Uterus (tissue), 3 donors: ENCODE measurements at regions not wholly inside any gene's neighbourhood (a gene's known extent, or its start where the extent isn't known, plus 50 kb on each side); places are given as distances from the start of the nearest gene placed in this dataset.

ENCODE experiments used
- DNase-seq, 2 donors: peaks; one replicate each; pipeline ENCODE4 v3.0.0-alpha.2; 2019 to 2020
- H3K27ac ChIP-seq, 2 donors: fragments of 200-600 bp; sonication (generic); 1 replicate in 1 of 2; 2 replicates in 1 of 2; pipeline ENCODE4 v1.5.1; 2016 to 2018
- H3K27me3 ChIP-seq, 2 donors: fragments of 200-600 bp; sonication (generic); one replicate each; pipeline ENCODE4 v1.5.1; 2018 to 2019; ENCODE audit warnings: control low read depth in 1 of 2
- H3K36me3 ChIP-seq, 2 donors: fragments of 200-600 bp; sonication (generic); one replicate each; pipeline ENCODE4 v1.5.1; 2019; ENCODE audit warnings: control low read depth in 1 of 2
- H3K4me1 ChIP-seq, 2 donors: fragments of 200-600 bp; sonication (generic); one replicate each; pipeline ENCODE4 v1.5.1; 2018 to 2019; ENCODE audit warnings: control low read depth in 1 of 2
- H3K4me3 ChIP-seq, 2 donors: fragments of 200-600 bp; sonication (generic); 1 replicate in 1 of 2; 2 replicates in 1 of 2; pipeline ENCODE4 v1.5.1; 2018 to 2019; ENCODE audit warnings: mild to moderate bottlenecking in 1 of 2
- H3K9me3 ChIP-seq, 2 donors: fragments of 200-600 bp; sonication (generic); one replicate each; pipeline ENCODE4 v1.5.1; 2019; ENCODE audit warnings: control low read depth in 1 of 2
- CTCF ChIP-seq, 4 experiments: fragments of 200-600 bp in 2 of 4; fragments of 450-650 bp in 2 of 4; sonication (generic) in 2 of 4; IDR thresholded peaks; one replicate each; pipeline ENCODE4 v1.5.1; 2016 to 2019; ENCODE audit warnings: antibody characterized with exemption in 4 of 4, mild to moderate bottlenecking in 2 of 4, moderate library complexity in 1 of 4
- POLR2A ChIP-seq, 2 donors: fragments of 450-650 bp; IDR thresholded peaks; one replicate each; pipeline ENCODE4 v1.6.1; 2016; ENCODE audit warnings: antibody characterized with exemption in 2 of 2, mild to moderate bottlenecking in 1 of 2, moderate library complexity in 1 of 2
- intact Hi-C: fragments of 100-400 bp; cut with DNase I; formaldehyde crosslinking; loops from one replicate; pipeline ENCODE4 v1.15.1; 2023; ENCODE audit warnings: low total_unique reads
- donor health status: DM: yes; HTN: yes; CAD: no.

DNA sequence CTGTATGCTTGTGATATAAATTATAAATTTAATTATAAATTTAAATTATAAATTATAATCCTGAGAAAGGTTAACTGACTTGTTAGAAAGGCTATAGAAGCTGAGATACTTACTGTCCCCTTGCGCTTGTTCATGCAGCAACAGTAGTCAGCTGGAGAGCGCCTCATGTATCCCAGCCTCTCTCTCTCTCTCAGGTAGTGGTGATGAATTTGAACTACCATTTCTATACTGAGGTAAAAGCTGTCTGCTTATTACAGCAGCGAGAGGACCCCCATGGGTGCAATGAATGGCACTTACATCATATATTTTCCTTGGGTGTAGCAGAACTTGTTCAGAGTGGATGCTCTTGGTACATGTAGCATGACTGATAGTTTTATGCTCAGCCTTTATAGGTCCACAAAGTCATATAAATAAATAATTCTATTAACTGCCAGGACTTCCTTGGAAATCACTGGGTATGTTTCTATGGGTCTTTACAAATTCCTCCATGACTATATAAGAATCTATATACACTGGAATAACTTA lies 1308.7 kb downstream of the REEP3 start:
- TF ChIP-seq POLR2A (IDR thresholded peaks at IDR 0.05) (no peak), CTCF (IDR thresholded peaks at IDR 0.05) (no peak)
- Histone ChIP-seq H3K36me3 (no peaks in the 10 kb centered on the region), H3K27ac (no peak overlapping the region), H3K9me3 (no peaks in the 10 kb centered on the region), H3K4me3 (no peak overlapping the region), H3K4me1 (no peaks in the 10 kb centered on the region), H3K27me3 (peaks cover 0 to under 1% of the 10 kb centered on the region in 2 donors)
- intact Hi-C loops, result no loop called here
- DNase-seq, result no peak

GRCh38 chr10:64830869-64831268 lies 1309.7 kb downstream of the REEP3 start:
- DNase-seq, result no peak
- intact Hi-C loops, result no loop called here
- TF ChIP-seq CTCF (IDR thresholded peaks at IDR 0.05) (no peak), POLR2A (IDR thresholded peaks at IDR 0.05) (no peak)
- Histone ChIP-seq H3K36me3 (no peaks in the 10 kb centered on the region), H3K4me1 (no peaks in the 10 kb centered on the region), H3K4me3 (no peak overlapping the region), H3K27ac (no peak overlapping the region), H3K27me3 (no peaks in the 10 kb centered on the region), H3K9me3 (no peaks in the 10 kb centered on the region)

- Histone ChIP-seq H3K27ac (no peak overlapping the region), H3K36me3 (no peaks in the 10 kb centered on the region), H3K4me3 (no peak overlapping the region), H3K4me1 (no peaks in the 10 kb centered on the region), H3K9me3 (no peaks in the 10 kb centered on the region), H3K27me3 (no peaks in the 10 kb centered on the region)
- no peak for DNase-seq
- intact Hi-C loops, result no loop called here
- no peak for TF ChIP-seq POLR2A (IDR thresholded peaks at IDR 0.05)
- no peak for TF ChIP-seq CTCF (IDR thresholded peaks at IDR 0.05)
Observed at GRCh38 chr10:64840341-64840740, 1319.1 kb downstream of the REEP3 start.

DNA sequence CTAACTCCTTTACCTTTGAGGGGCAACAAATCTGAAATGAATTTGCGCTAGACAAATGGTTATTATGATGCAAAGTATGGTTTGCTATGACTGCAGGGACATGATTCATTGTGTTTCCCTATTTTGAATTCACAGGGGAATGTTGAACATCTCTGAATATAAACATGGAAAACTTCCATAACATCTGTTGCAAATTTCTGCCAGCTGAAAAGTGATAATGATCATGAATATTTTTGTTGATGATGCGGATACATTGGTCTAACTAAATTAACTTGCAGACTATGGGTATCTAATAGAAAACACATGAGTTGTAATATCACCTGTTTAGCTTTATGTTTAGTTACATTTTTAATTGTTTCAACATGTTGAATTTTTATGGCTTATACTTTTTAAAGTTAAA lies 1325.5 kb downstream of the REEP3 start:
- intact Hi-C loops, result no loop called here

DNA sequence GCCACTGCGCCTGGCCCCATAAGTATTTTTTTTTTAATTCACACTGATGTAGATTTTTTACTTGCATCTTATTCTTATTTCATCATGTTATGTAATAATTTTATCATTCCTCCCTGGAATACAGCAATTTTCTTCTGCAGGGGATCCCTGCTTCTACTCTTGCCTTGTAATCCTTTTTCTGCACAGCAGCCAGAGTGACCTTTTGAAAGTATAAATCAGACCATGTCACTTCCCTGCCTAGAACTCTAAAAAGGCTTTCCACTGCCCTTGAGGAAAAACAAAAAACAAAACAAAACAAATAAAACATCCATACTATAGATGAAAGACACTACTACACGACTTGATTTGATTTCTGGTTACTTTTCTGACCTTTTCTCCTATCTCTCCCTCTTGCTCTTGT lies 1334.7 kb downstream of the REEP3 start:
- intact Hi-C loops, result no loop called here
- TF ChIP-seq POLR2A (IDR thresholded peaks at IDR 0.05), result no peak
- TF ChIP-seq CTCF (IDR thresholded peaks at IDR 0.05), result no peak
- no peaks in the 10 kb centered on the region for H3K27me3 ChIP-seq
- DNase-seq, result no peak
- H3K4me1 ChIP-seq, result no peaks in the 10 kb centered on the region
- H3K36me3 ChIP-seq, result no peaks in the 10 kb centered on the region
- no peaks in the 10 kb centered on the region for H3K9me3 ChIP-seq
- no peak overlapping the region for H3K4me3 ChIP-seq
- H3K27ac ChIP-seq, result no peak overlapping the region

More for the DNA sequence above, 1325.5 kb downstream of the REEP3 start:
- H3K9me3 ChIP-seq, result no peaks in the 10 kb centered on the region
- no peaks in the 10 kb centered on the region for H3K4me1 ChIP-seq
- no peak overlapping the region for H3K27ac ChIP-seq
- no peaks in the 10 kb centered on the region for H3K27me3 ChIP-seq
- no peak for DNase-seq
- H3K4me3 ChIP-seq, result no peak overlapping the region
- no peak for TF ChIP-seq POLR2A (IDR thresholded peaks at IDR 0.05)
- no peak for TF ChIP-seq CTCF (IDR thresholded peaks at IDR 0.05)
- no peaks in the 10 kb centered on the region for H3K36me3 ChIP-seq
